Endothelial cell (in vitro differentiated cells): ENCODE measurements at regions not wholly inside any gene's neighbourhood (a gene's known extent, or its start where the extent isn't known, plus 50 kb on each side); places are given as distances from the start of the nearest gene placed in this dataset.

Experiments used
- DNase-seq: peaks from one replicate; pipeline ENCODE4 v3.0.0; 2021; ENCODE audit warnings: low spot score
- H3K27ac Mint-ChIP-seq: one replicate; pipeline ENCODE4 v1.8.0; 2021; ENCODE audit warnings: mixed read lengths, inconsistent platforms; ENCODE audit not compliant: unreplicated experiment
- H3K27me3 Mint-ChIP-seq: one replicate; pipeline ENCODE4 v1.8.0; 2021; ENCODE audit warnings: mild to moderate bottlenecking, moderate library complexity, mixed read lengths, inconsistent platforms; ENCODE audit not compliant: unreplicated experiment
- H3K36me3 Mint-ChIP-seq: one replicate; pipeline ENCODE4 v1.8.0; 2021; ENCODE audit warnings: mild to moderate bottlenecking, low read depth, mixed read lengths, inconsistent platforms; ENCODE audit not compliant: unreplicated experiment
- H3K4me1 Mint-ChIP-seq: one replicate; pipeline ENCODE4 v1.8.0; 2021; ENCODE audit warnings: mild to moderate bottlenecking, mixed read lengths, inconsistent platforms; ENCODE audit not compliant: unreplicated experiment
- H3K4me3 Mint-ChIP-seq: one replicate; pipeline ENCODE4 v1.8.0; 2021; ENCODE audit warnings: mild to moderate bottlenecking, mixed read lengths, inconsistent platforms; ENCODE audit not compliant: unreplicated experiment
- H3K9me3 Mint-ChIP-seq: one replicate; pipeline ENCODE4 v1.8.0; 2021; ENCODE audit warnings: mixed read lengths, inconsistent platforms; ENCODE audit not compliant: unreplicated experiment
- CTCF ChIP-seq: fragments of 200-600 bp; sonication (generic); IDR thresholded peaks from one replicate; pipeline ENCODE4 v1.5.0; 2021; ENCODE audit warnings: antibody characterized with exemption; ENCODE audit not compliant: unreplicated experiment

GRCh38 chr12:77678621-77679020, 152.1 kb upstream of the NAV3 start:
- H3K27ac Mint-ChIP-seq, result no peak overlapping the region
- no peak overlapping the region for H3K4me3 Mint-ChIP-seq
- H3K4me1 Mint-ChIP-seq, result peaks cover 14% of the 10 kb centered on the region
- H3K27me3 Mint-ChIP-seq, result peaks cover 2% of the 10 kb centered on the region
- no peaks in the 10 kb centered on the region for H3K36me3 Mint-ChIP-seq
- H3K9me3 Mint-ChIP-seq, result no peaks in the 10 kb centered on the region
- DNase-seq, result no peak
- no peak for TF ChIP-seq CTCF

- DNase-seq, result no peak
- Mint-ChIP-seq H3K4me1 (no peaks in the 10 kb centered on the region), H3K9me3 (no peaks in the 10 kb centered on the region), H3K27ac (no peak overlapping the region), H3K4me3 (no peak overlapping the region), H3K36me3 (no peaks in the 10 kb centered on the region), H3K27me3 (peaks cover 2% of the 10 kb centered on the region)
- TF ChIP-seq CTCF, result no peak
These were observed 163.6 kb upstream of the NAV3 start for GRCh38 chr12:77667101-77667500.

- Mint-ChIP-seq H3K9me3 (no peaks in the 10 kb centered on the region), H3K27ac (no peak overlapping the region), H3K4me1 (peaks cover 9% of the 10 kb centered on the region), H3K4me3 (no peak overlapping the region), H3K36me3 (no peaks in the 10 kb centered on the region), H3K27me3 (no peaks in the 10 kb centered on the region)
- no peak for TF ChIP-seq CTCF
- no peak for DNase-seq
These were observed 182.0 kb upstream of the NAV3 start for GRCh38 chr12:77648716-77649115.

GRCh38 chr12:77645966-77646598, 184.6 kb upstream of the NAV3 start:
- Mint-ChIP-seq H3K4me1 (peaks cover 9% of the 10 kb centered on the region), H3K4me3 (no peak overlapping the region), H3K27ac (peak overlapping the region; percentile 75), H3K9me3 (no peaks in the 10 kb centered on the region), H3K36me3 (no peaks in the 10 kb centered on the region), H3K27me3 (no peaks in the 10 kb centered on the region)
- no peak for TF ChIP-seq CTCF
- peak; percentile 15 for DNase-seq

- Mint-ChIP-seq H3K4me1 (peaks cover 13% of the 10 kb centered on the region), H3K9me3 (no peaks in the 10 kb centered on the region)
These were observed 185.6 kb upstream of the NAV3 start for GRCh38 chr12:77644915-77645605.

More at GRCh38 chr12:77644915-77645605, 185.6 kb upstream of the NAV3 start:
- no peak for TF ChIP-seq CTCF
- no peaks in the 10 kb centered on the region for H3K27me3 Mint-ChIP-seq
- no peaks in the 10 kb centered on the region for H3K36me3 Mint-ChIP-seq
- no peak overlapping the region for H3K4me3 Mint-ChIP-seq
- H3K27ac Mint-ChIP-seq, result no peak overlapping the region
- no peak for DNase-seq
